Muscle layer of duodenum (tissue), 2 donors: ENCODE measurements at regions not wholly inside any gene's neighbourhood (a gene's known extent, or its start where the extent isn't known, plus 50 kb on each side); places are given as distances from the start of the nearest gene placed in this dataset.

Experiments used
- H3K27ac ChIP-seq: one replicate; pipeline ENCODE4 v1.7.0; 2013; ENCODE audit warnings: mild to moderate bottlenecking, low read length
- H3K27me3 ChIP-seq: one replicate; pipeline ENCODE4 v1.7.0; 2013; ENCODE audit warnings: low read depth, mild to moderate bottlenecking, control low read depth, low read length
- H3K36me3 ChIP-seq, 2 donors: one replicate each; pipeline ENCODE4 v1.7.0; 2013; ENCODE audit warnings: low read length in 2 of 2, control low read depth in 1 of 2, mild to moderate bottlenecking in 1 of 2; ENCODE audit not compliant: insufficient read depth in 2 of 2, control insufficient read depth in 1 of 2
- H3K4me1 ChIP-seq, 2 donors: one replicate each; pipeline ENCODE4 v1.7.0; 2013; ENCODE audit warnings: low read length in 2 of 2, mild to moderate bottlenecking in 2 of 2, control low read depth in 1 of 2, moderate library complexity in 1 of 2; ENCODE audit not compliant: insufficient read depth in 2 of 2, control insufficient read depth in 1 of 2
- H3K4me3 ChIP-seq, 2 donors: one replicate each; pipeline ENCODE4 v1.7.0; 2013; ENCODE audit warnings: low read length in 2 of 2, low read depth in 1 of 2, mild to moderate bottlenecking in 1 of 2
- H3K9me3 ChIP-seq, 2 donors: one replicate each; pipeline ENCODE4 v1.7.0; 2013; ENCODE audit warnings: low read length in 2 of 2, control low read depth in 1 of 2, mild to moderate bottlenecking in 1 of 2; ENCODE audit not compliant: control insufficient read depth in 1 of 2
- donor health status: healthy.

DNA sequence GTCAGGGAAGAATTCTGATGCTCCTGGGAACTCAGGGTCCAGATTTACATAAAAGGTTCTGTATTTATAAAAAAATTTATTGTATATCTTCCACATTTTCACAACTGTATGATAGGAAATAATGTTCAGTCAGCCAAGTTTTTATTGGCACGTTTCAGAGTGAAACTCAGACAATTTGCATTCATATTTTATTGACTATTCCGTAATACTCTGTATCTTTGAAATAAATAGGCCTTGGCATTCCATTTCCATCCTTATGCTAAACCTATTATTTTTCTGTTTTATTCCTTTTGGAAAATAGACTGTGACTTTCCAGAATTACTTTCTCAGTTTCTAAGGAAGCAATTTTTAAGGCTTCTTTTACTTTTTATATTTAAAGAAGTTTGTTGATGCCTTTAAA, 329.0 kb downstream of the OLFM3 start:
- Histone ChIP-seq H3K27me3 (no peaks in the 10 kb centered on the region), H3K27ac (no peak overlapping the region), H3K9me3 (peaks cover 0 to 14% of the 10 kb centered on the region in 2 donors), H3K4me1 (no peaks in the 10 kb centered on the region), H3K36me3 (no peaks in the 10 kb centered on the region), H3K4me3 (no peak overlapping the region)

DNA sequence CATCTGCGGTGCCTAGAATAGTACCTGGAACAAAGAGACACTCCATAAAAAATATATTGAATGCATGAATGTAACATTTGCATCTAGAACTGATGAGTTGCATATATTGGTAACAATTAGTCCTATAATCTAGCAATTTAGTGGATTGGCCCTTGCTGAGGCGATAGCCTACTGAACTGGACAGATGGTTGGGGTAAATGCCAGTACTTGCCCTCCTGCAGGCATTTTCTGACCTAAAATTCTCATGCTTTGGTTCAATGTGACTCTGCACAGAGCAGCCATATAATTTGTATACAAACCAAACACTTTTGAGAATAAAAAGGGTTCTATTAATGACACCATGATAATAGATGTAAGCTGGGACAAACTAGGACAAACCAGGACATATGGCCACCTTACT, 313.6 kb downstream of the OLFM3 start:
- H3K4me3 ChIP-seq: no peak overlapping the region
- H3K27ac ChIP-seq: no peak overlapping the region
- H3K27me3 ChIP-seq: no peaks in the 10 kb centered on the region
- H3K9me3 ChIP-seq: no peaks in the 10 kb centered on the region
- no peaks in the 10 kb centered on the region for H3K36me3 ChIP-seq
- no peaks in the 10 kb centered on the region for H3K4me1 ChIP-seq

DNA sequence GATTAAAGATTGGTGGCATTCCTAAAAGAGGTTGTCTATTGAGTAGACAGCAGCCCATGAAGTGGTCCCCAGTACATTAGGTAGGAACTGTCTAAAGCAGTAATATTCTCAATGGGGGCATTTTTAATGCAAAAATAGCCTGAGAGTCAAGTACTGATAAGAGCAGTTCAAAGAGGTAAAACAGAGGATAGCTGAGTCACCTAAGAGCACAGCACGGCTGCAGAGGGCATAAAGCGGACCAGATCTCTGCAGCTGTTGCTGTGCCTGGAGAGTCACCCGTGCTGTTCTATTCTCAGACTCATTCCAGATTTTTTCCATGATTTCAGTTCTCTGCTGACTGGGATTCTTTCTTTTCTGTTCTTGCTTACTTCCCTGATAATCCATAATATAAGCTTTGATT, 313.2 kb downstream of the OLFM3 start:
- H3K27ac ChIP-seq: no peak overlapping the region
- H3K4me3 ChIP-seq: no peak overlapping the region
- no peaks in the 10 kb centered on the region for H3K36me3 ChIP-seq
- no peaks in the 10 kb centered on the region for H3K4me1 ChIP-seq
- no peaks in the 10 kb centered on the region for H3K27me3 ChIP-seq
- no peaks in the 10 kb centered on the region for H3K9me3 ChIP-seq

DNA sequence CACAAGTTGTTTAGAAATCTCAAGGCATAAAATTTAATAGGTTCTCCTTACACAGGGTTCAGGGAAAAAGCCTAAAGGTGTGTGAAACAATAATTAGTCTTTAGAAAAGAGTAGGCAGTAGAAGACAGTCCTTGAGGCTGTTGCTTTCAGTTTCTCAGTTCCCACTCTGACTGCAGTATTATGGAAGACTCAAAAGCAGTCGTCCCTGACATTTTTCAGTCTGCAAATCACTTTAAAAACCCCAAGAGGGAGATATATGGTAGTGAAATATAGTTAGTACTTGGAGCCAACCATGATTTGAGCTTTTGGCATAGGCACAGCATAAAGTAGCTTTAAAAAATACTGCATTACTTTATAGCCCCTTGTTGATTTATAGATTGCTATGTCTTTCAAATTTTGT, 299.7 kb downstream of the OLFM3 start:
- Histone ChIP-seq H3K4me1 (no peaks in the 10 kb centered on the region), H3K27me3 (no peaks in the 10 kb centered on the region), H3K27ac (no peak overlapping the region), H3K36me3 (no peaks in the 10 kb centered on the region), H3K9me3 (no peaks in the 10 kb centered on the region), H3K4me3 (no peak overlapping the region)

DNA sequence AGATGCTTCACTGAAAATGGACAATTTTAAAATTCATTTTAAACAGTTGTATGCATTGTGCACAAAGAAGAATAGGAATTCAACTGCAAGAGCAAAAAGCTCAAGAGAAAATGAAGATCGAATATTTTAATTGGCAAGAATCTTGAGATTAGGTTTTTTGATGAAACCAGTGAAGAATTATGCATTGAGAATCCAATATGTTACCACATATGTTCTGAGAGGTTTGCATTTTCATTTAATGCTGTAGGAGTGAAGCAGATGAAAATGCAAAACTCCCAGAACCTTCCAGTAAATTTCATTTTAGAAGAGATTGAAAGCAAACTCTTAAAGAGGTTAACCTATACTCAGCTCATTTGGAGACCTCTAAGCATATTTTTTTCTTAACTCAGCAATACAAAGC, 298.0 kb downstream of the OLFM3 start:
- no peaks in the 10 kb centered on the region for H3K9me3 ChIP-seq
- H3K36me3 ChIP-seq: no peaks in the 10 kb centered on the region
- no peaks in the 10 kb centered on the region for H3K27me3 ChIP-seq
- H3K4me1 ChIP-seq: no peaks in the 10 kb centered on the region
- no peak overlapping the region for H3K27ac ChIP-seq
- no peak overlapping the region for H3K4me3 ChIP-seq

DNA sequence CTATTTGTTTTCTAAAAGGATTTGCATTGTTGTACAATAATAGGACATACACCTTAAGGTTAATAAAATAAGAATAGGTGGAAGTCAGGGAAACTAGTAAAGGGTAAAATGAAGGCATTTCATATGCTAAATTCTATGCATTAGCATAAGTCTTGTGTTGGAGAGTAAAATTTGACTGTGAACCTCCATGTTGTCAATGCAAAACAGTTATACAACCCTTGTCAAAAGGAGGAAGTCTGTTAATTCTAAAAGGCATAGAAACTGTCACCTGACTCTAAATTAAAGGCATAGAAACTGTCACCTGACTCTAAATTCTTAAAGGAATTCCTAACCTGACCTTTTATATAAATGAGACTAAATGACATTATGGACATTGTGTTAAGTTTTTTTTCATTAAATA, 291.8 kb downstream of the OLFM3 start:
- Histone ChIP-seq H3K4me1 (no peaks in the 10 kb centered on the region), H3K9me3 (no peaks in the 10 kb centered on the region), H3K27ac (no peak overlapping the region), H3K4me3 (no peak overlapping the region), H3K36me3 (no peaks in the 10 kb centered on the region), H3K27me3 (no peaks in the 10 kb centered on the region)

DNA sequence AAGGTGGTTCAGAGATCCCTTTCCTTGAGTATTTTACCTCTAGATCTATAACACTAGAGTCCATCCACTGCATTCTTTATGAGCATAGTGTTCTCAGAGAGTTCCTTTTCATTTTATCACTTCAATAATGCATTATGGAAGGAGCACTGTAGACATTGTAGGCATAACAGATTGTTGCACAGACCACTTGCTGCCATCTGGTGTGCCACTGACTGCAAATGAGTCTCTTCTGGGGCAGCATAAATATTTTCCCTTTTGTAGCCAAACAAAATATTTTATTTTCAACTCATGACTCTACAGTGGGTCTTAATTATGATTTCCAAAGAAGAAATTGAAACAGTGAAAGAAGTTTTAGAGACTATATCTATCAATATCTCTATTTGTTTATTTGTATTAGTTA, 290.4 kb downstream of the OLFM3 start:
- H3K27me3 ChIP-seq: no peaks in the 10 kb centered on the region
- no peaks in the 10 kb centered on the region for H3K4me1 ChIP-seq
- no peaks in the 10 kb centered on the region for H3K9me3 ChIP-seq
- H3K27ac ChIP-seq: no peak overlapping the region
- H3K36me3 ChIP-seq: no peaks in the 10 kb centered on the region
- no peak overlapping the region for H3K4me3 ChIP-seq

DNA sequence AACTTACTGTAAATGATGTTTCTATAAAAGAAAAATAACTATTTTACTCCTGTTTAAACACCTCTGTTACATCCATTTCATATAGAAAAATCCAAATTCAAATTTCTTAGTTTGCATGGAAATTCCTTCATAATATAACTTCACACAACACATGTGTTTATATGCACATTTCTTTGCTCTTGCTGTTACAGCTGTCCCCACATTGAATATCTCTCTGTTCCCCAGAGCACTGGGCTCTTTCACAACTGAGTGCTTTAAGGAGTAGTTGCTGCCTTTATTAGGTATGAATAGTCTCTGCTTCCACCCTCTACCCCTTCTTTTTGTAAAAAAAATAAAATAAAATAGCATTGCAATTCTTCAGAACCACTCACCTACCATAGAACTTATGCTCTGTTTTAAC, 287.0 kb downstream of the OLFM3 start:
- H3K4me1 ChIP-seq: no peaks in the 10 kb centered on the region
- no peak overlapping the region for H3K27ac ChIP-seq
- no peak overlapping the region for H3K4me3 ChIP-seq
- H3K36me3 ChIP-seq: no peaks in the 10 kb centered on the region
- H3K9me3 ChIP-seq: no peaks in the 10 kb centered on the region
- no peaks in the 10 kb centered on the region for H3K27me3 ChIP-seq

DNA sequence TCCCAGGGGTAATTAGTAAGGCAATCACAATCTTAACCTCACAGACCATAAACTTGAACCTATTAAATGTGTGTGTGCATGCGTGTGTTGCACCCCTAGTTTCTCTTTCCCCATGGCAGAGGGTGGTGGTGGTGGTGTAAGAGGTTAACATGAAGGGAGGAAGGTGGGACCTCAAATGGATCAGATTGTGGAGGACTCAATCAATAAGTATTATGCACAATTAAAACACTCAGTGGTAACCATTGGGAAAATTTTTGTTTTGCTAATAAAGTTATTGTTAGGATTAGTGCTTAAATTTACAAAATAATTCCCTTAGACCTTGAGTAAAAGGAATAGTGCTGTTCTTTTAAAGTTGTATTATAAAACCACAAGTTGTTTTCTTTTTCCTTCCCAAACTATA, 283.0 kb downstream of the OLFM3 start:
- H3K27me3 ChIP-seq: no peaks in the 10 kb centered on the region
- no peaks in the 10 kb centered on the region for H3K9me3 ChIP-seq
- H3K36me3 ChIP-seq: no peaks in the 10 kb centered on the region
- H3K27ac ChIP-seq: no peak overlapping the region
- H3K4me1 ChIP-seq: no peaks in the 10 kb centered on the region
- H3K4me3 ChIP-seq: no peak overlapping the region

DNA sequence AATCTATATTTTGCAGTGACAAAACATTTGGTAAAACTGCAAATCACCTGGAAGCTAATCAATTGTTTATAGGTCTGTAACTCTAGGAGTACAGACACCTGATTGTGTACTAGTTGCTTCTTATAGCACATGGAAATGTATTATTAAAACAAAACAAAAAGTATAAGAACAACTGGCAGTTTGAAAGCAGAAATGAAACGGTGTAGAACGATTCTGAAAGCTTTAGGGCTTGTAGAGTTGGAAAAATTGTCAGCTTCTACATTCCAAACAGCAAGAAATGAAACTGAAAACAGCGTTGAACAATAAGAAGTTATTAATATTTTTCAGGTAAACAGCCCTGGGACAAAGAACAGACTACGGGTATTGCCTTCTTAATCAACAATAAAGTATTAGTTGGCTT, 273.3 kb downstream of the OLFM3 start:
- no peak overlapping the region for H3K27ac ChIP-seq
- H3K9me3 ChIP-seq: no peaks in the 10 kb centered on the region
- no peaks in the 10 kb centered on the region for H3K36me3 ChIP-seq
- no peaks in the 10 kb centered on the region for H3K4me1 ChIP-seq
- no peak overlapping the region for H3K4me3 ChIP-seq
- H3K27me3 ChIP-seq: no peaks in the 10 kb centered on the region

DNA sequence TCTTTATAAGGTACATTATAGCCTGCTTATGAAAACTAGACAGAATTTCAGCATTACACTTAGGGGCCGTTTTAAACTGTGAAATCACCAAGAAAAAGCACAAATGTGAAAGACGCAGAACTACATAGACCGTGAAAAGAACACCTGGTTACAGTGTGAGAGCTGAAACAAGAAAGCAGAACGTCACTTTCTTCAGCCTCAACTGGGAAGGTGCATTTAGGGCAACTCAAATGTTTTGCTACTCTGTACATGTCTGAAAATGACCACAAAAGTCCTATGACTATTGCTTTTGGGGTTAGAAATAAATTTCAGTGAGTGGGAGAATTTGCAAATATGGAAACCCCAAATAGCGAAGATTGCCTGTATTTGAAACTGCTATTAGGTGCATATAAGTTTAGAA, 268.7 kb downstream of the OLFM3 start:
- H3K27me3 ChIP-seq: no peaks in the 10 kb centered on the region
- no peaks in the 10 kb centered on the region for H3K4me1 ChIP-seq
- H3K36me3 ChIP-seq: no peaks in the 10 kb centered on the region
- H3K4me3 ChIP-seq: no peak overlapping the region
- no peak overlapping the region for H3K27ac ChIP-seq
- no peaks in the 10 kb centered on the region for H3K9me3 ChIP-seq

DNA sequence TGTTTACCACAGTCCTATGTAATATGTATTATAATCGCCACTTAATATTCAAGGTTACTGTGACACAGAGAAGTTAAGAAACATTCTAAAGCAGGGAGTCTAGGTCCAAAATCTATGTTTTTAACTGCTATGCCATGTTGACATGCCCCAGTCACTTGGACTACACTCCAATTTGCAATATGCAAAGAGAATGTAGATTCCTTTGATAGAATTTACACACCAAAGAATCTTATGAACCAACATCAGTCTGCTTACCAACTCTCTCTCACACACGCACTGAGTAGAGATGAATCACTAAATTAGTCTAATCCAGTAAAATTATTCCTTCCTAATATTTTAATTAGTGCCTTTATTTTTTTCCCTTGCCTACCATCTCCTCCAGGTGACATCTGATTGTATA, 266.2 kb downstream of the OLFM3 start:
- Histone ChIP-seq H3K9me3 (no peaks in the 10 kb centered on the region), H3K4me1 (no peaks in the 10 kb centered on the region), H3K27me3 (no peaks in the 10 kb centered on the region), H3K36me3 (no peaks in the 10 kb centered on the region), H3K4me3 (no peak overlapping the region), H3K27ac (no peak overlapping the region)
